ENCODE measurements at regions not wholly inside any gene's neighbourhood (a gene's known extent, or its start where the extent isn't known, plus 50 kb on each side); places are given as distances from the start of the nearest gene placed in this dataset.
"Not testable (repeated sequence)": the region's sequence is repeated elsewhere in the genome, so short reads cannot be mapped to it uniquely, and the experiment has no call there.

GRCh38 chr18:59038295-59039039, 101.2 kb upstream of the SEC11C start:
- no peaks in the 10 kb centered on the region for H3K36me3 ChIP-seq (ENCODE audit: control insufficient read depth in 4 of 4, insufficient read depth in 3 of 4, low read depth in 1 of 4, low read length in 3 of 4)
- no peak overlapping the region for H3K27ac ChIP-seq (ENCODE audit: low read depth in 1 of 2, low read length in 2 of 2)
- no peak overlapping the region for H3K4me3 ChIP-seq (ENCODE audit: low read depth in 1 of 3, low read length in 3 of 3)
- no peaks in the 10 kb centered on the region for H3K27me3 ChIP-seq (ENCODE audit: control insufficient read depth in 4 of 4, insufficient read depth in 4 of 4, low read length in 3 of 4)
- peaks cover 0 to 2% (median 0%) of the 10 kb centered on the region in 4 donors for H3K4me1 ChIP-seq (ENCODE audit: control insufficient read depth in 4 of 4, insufficient read depth in 4 of 4, low read length in 3 of 4)
- DNase-seq (ENCODE audit: low spot score): no peak
- 87% methylated on average over 8 of the region's 8 CpGs for WGBS
- H3K9me3 ChIP-seq (ENCODE audit: control insufficient read depth in 4 of 4, low read length in 3 of 4): no peaks in the 10 kb centered on the region
- no peak for TF ChIP-seq MAX (IDR thresholded peaks at IDR 0.05)
- no peak for TF ChIP-seq ZBTB33 (IDR thresholded peaks at IDR 0.05)
- TF ChIP-seq SP1 (IDR thresholded peaks at IDR 0.05): no peak
- TF ChIP-seq FOXA2 (IDR thresholded peaks at IDR 0.05): no peak
- no peak for TF ChIP-seq EGR1 (IDR thresholded peaks at IDR 0.05; ENCODE audit: low read depth in 2 of 2)
- H3K9ac ChIP-seq (ENCODE audit: low read depth in 1 of 2, low read length in 2 of 2): no peak overlapping the region

- H3K36me3 ChIP-seq (ENCODE audit: control insufficient read depth in 4 of 4, insufficient read depth in 3 of 4, low read depth in 1 of 4, low read length in 3 of 4); H3K4me1 ChIP-seq (ENCODE audit: control insufficient read depth in 4 of 4, insufficient read depth in 4 of 4, low read length in 3 of 4); H3K27ac ChIP-seq (ENCODE audit: low read depth in 1 of 2, low read length in 2 of 2); H3K27me3 ChIP-seq (ENCODE audit: control insufficient read depth in 4 of 4, insufficient read depth in 4 of 4, low read length in 3 of 4); H3K9me3 ChIP-seq (ENCODE audit: control insufficient read depth in 4 of 4, low read length in 3 of 4); H3K4me3 ChIP-seq (ENCODE audit: low read depth in 1 of 3, low read length in 3 of 3); DNase-seq (ENCODE audit: low spot score); H3K9ac ChIP-seq (ENCODE audit: low read depth in 1 of 2, low read length in 2 of 2): not testable (repeated sequence)
- WGBS: 86% methylated on average over 1 of the region's 1 CpG
These were observed 100.7 kb upstream of the SEC11C start for GRCh38 chr18:59039040-59039320.

- WGBS: 95% methylated on average over 6 of the region's 6 CpGs
These were observed 100.2 kb upstream of the SEC11C start for GRCh38 chr18:59039449-59039848.

More at GRCh38 chr18:59039449-59039848, 100.2 kb upstream of the SEC11C start:
- H3K4me3 ChIP-seq (ENCODE audit: low read depth in 1 of 3, low read length in 3 of 3): no peak overlapping the region
- no peak overlapping the region for H3K27ac ChIP-seq (ENCODE audit: low read depth in 1 of 2, low read length in 2 of 2)
- H3K27me3 ChIP-seq (ENCODE audit: control insufficient read depth in 4 of 4, insufficient read depth in 4 of 4, low read length in 3 of 4): no peaks in the 10 kb centered on the region
- peaks cover 0 to 2% (median 0%) of the 10 kb centered on the region in 4 donors for H3K4me1 ChIP-seq (ENCODE audit: control insufficient read depth in 4 of 4, insufficient read depth in 4 of 4, low read length in 3 of 4)
- H3K9ac ChIP-seq (ENCODE audit: low read depth in 1 of 2, low read length in 2 of 2): no peak overlapping the region
- H3K9me3 ChIP-seq (ENCODE audit: control insufficient read depth in 4 of 4, low read length in 3 of 4): no peaks in the 10 kb centered on the region
- no peaks in the 10 kb centered on the region for H3K36me3 ChIP-seq (ENCODE audit: control insufficient read depth in 4 of 4, insufficient read depth in 3 of 4, low read depth in 1 of 4, low read length in 3 of 4)
- DNase-seq (ENCODE audit: low spot score): no peak
- TF ChIP-seq ZBTB33 (IDR thresholded peaks at IDR 0.05) (no peak), TAF1 (conservative IDR thresholded peaks at IDR 0.05) (no peak), GABPA (IDR thresholded peaks at IDR 0.05 in 1 of 2, conservative IDR thresholded peaks at IDR 0.05 in 1 of 2) (no peak), MAX (IDR thresholded peaks at IDR 0.05) (no peak), HNF4A (conservative IDR thresholded peaks at IDR 0.05) (no peak), SP1 (IDR thresholded peaks at IDR 0.05) (no peak), FOXA2 (IDR thresholded peaks at IDR 0.05) (no peak), EGR1 (IDR thresholded peaks at IDR 0.05; ENCODE audit: low read depth in 2 of 2) (no peak), RAD21 (IDR thresholded peaks at IDR 0.05) (no peak)

Measured in liver (tissue), 7 donors.